OCI-LY7 (cell line): ENCODE measurements at regions not wholly inside any gene's neighbourhood (a gene's known extent, or its start where the extent isn't known, plus 50 kb on each side); places are given as distances from the start of the nearest gene placed in this dataset.
A peak's percentile ranks its signal among the peaks of the same experiment; 100 is the strongest.

ENCODE experiments used
- BruUV-seq: library from RNA; stranded (reverse); fragments of 400-500 nt; replicated peaks from 2 replicates; lab custom pipeline; 2021; lab: Mats Ljungman, UMichigan
- CTCF ChIA-PET: fragments of 300-600 bp; sonication (Branson Sonifier 250); formaldehyde crosslinking; loops from one replicate; lab custom pipeline; 2022; ENCODE audit warnings: antibody characterized with exemption; ENCODE audit not compliant: unreplicated experiment; lab: Charles Lee
- POLR2A ChIA-PET: fragments of 300-600 bp; sonication (Branson Sonifier 250); formaldehyde crosslinking; loops from one replicate; lab custom pipeline; 2022; ENCODE audit warnings: antibody characterized with exemption; lab: Charles Lee
- DNase-seq: peaks from one replicate; pipeline ENCODE4 v3.0.0-alpha.2; 2015; ENCODE audit warnings: low spot score
- H2AFZ ChIP-seq: fragments of 200-600 bp; sonication (generic), shearing (Covaris generic); 2 replicates; pipeline ENCODE4 v1.6.1; 2014; ENCODE audit warnings: mild to moderate bottlenecking, antibody characterized with exemption, low read length, moderate library complexity
- H3K27ac ChIP-seq: fragments of 200-600 bp; sonication (generic); 2 replicates; pipeline ENCODE4 v1.5.1; 2014; ENCODE audit warnings: mixed run types, low read depth, mild to moderate bottlenecking, moderate library complexity, low read length, inconsistent platforms; ENCODE audit not compliant: poor library complexity, severe bottlenecking
- H3K36me3 ChIP-seq: fragments of 200-600 bp; sonication (generic); 2 replicates; pipeline ENCODE4 v1.6.1; 2014; ENCODE audit warnings: mild to moderate bottlenecking, antibody characterized with exemption, low read length, moderate library complexity, mixed read lengths; ENCODE audit not compliant: insufficient read depth
- H3K4me1 ChIP-seq: fragments of 200-600 bp; sonication (generic); 2 replicates; pipeline ENCODE4 v1.5.1; 2014; ENCODE audit warnings: mild to moderate bottlenecking, low read length; ENCODE audit not compliant: insufficient read depth, poor library complexity, severe bottlenecking
- H3K4me2 ChIP-seq: fragments of 200-600 bp; sonication (generic); 2 replicates; pipeline ENCODE4 v1.6.1; 2014; ENCODE audit warnings: mild to moderate bottlenecking, low read length
- H3K4me3 ChIP-seq: fragments of 200-600 bp; sonication (generic); 2 replicates; pipeline ENCODE4 v1.5.1; 2014; ENCODE audit warnings: mild to moderate bottlenecking, low read depth, low read length; ENCODE audit not compliant: poor library complexity, severe bottlenecking
- H3K79me2 ChIP-seq: fragments of 200-600 bp; sonication (generic); 2 replicates; pipeline ENCODE4 v1.6.1; 2016; ENCODE audit warnings: low read depth, mild to moderate bottlenecking, low read length, moderate library complexity, mixed read lengths; ENCODE audit not compliant: insufficient read depth
- H3K9me2 ChIP-seq: fragments of 200-600 bp; sonication (generic); 2 replicates; pipeline ENCODE4 v1.6.1; 2016; ENCODE audit warnings: mild to moderate bottlenecking, low read length, mixed read lengths; ENCODE audit not compliant: insufficient read depth
- H3K9me3 ChIP-seq: fragments of 200-600 bp; sonication (generic); 2 replicates; pipeline ENCODE4 v1.6.1; 2014; ENCODE audit warnings: mild to moderate bottlenecking, mixed run types, low read length, mixed read lengths
- H4K20me1 ChIP-seq: fragments of 200-600 bp; sonication (generic); 2 replicates; pipeline ENCODE4 v1.6.1; 2014; ENCODE audit warnings: mild to moderate bottlenecking, antibody characterized with exemption, low read length, moderate library complexity, mixed read lengths; ENCODE audit not compliant: insufficient read depth
- EZH2phosphoT487 ChIP-seq: fragments of 200-600 bp; sonication (generic); IDR thresholded peaks from 2 replicates; pipeline ENCODE4 v1.6.1; 2018; ENCODE audit warnings: low read depth, borderline replicate concordance, mild to moderate bottlenecking, mixed run types, antibody characterized with exemption, low read length, moderate library complexity, mixed read lengths
- intact Hi-C: fragments of 100-400 bp; cut with micrococcal nuclease; formaldehyde crosslinking; loops from one replicate; pipeline ENCODE4 v1.10.0; 2022; ENCODE audit not compliant: unreplicated experiment
- TF ChIP-seq, protein P1 (sequence below): fragments of 200-600 bp; sonication (generic); conservative IDR thresholded peaks from 2 replicates; pipeline ENCODE4 v1.5.1; 2014; ENCODE audit warnings: mild to moderate bottlenecking, antibody characterized with exemption, low read length, moderate library complexity, mixed read lengths

DNA sequence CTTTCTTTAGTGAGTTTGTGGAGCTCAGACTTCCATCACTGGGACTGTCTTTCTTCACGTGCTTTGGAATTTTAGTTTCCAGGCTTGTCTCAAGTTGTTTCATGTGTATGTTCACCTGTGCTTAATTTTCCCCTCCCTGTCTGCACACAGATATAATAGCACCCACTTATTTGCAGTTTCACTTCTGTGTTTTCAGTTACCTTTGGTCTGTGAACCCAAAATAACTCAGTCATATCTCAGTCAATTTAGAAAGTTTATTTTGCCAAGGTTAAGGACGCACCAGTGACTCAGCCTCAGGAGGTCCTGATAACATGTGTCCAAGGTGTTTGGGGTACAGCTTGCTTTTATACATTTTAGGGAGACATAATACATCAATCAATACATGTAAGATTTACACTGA lies 330.4 kb downstream of the ICE1 start:
- H2AFZ ChIP-seq: peak overlapping the region; percentile 84; the same call in 1 of the 2 replicates
- intact Hi-C loops: loop anchor here (5.0 to 10.0 kb wide), 4 partner anchors 331 to 969 kb away; partner anchors contain the start of genes ICE1, NSUN2 and SRD5A1
- H3K36me3 ChIP-seq: no peaks in the 10 kb centered on the region
- ChIA-PET CTCF (no interaction called here), POLR2A (interaction anchor here (0.9 kb wide), 1 partner anchor 13 kb away, joined by 4 read pairs; no protein-coding TSS in a partner anchor)
- H3K9me3 ChIP-seq: no peaks in the 10 kb centered on the region
- peak; percentile 68 for DNase-seq
- H3K9me2 ChIP-seq: no peaks in the 10 kb centered on the region
- H4K20me1 ChIP-seq: no peaks in the 10 kb centered on the region
- H3K4me2 ChIP-seq: peak overlapping the region; percentile 72
- H3K4me3 ChIP-seq: peak overlapping the region; percentile 39
- no TSS peak for BruUV-seq
- no peaks in the 10 kb centered on the region for H3K79me2 ChIP-seq
- H3K4me1 ChIP-seq: peaks cover 79% of the 10 kb centered on the region
- H3K27ac ChIP-seq: peak overlapping the region; percentile 75
- TF ChIP-seq EZH2phosphoT487: no peak
- TF ChIP-seq, protein P1, sequence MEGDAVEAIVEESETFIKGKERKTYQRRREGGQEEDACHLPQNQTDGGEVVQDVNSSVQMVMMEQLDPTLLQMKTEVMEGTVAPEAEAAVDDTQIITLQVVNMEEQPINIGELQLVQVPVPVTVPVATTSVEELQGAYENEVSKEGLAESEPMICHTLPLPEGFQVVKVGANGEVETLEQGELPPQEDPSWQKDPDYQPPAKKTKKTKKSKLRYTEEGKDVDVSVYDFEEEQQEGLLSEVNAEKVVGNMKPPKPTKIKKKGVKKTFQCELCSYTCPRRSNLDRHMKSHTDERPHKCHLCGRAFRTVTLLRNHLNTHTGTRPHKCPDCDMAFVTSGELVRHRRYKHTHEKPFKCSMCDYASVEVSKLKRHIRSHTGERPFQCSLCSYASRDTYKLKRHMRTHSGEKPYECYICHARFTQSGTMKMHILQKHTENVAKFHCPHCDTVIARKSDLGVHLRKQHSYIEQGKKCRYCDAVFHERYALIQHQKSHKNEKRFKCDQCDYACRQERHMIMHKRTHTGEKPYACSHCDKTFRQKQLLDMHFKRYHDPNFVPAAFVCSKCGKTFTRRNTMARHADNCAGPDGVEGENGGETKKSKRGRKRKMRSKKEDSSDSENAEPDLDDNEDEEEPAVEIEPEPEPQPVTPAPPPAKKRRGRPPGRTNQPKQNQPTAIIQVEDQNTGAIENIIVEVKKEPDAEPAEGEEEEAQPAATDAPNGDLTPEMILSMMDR: no peak

DNA sequence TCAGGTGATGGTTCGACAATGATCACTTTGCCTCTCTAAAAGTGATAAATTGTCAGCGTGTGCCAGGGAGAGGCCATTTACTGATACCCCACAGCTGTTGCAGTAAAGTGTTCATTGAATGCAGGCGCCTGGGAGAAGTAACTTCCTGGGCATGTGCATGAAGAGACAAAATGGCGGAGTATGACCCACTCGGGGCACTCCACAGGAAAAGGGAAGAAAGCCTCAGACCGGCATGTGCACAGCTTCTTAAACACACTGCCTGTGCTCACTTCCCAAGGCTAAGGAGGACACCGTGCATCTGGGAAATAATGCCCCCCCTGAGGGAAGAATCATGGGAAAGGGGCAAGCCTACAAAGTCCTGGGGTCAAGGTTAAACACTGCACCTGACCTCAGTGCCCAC lies 329.5 kb downstream of the ICE1 start:
- TF ChIP-seq, protein P1: no peak
- TF ChIP-seq EZH2phosphoT487: no peak
- Histone ChIP-seq H3K4me1 (peaks cover 75% of the 10 kb centered on the region), H3K9me2 (no peaks in the 10 kb centered on the region), H3K27ac (peak overlapping the region; percentile 75), H3K4me3 (peak overlapping the region; percentile 39), H3K79me2 (no peaks in the 10 kb centered on the region), H3K4me2 (peak overlapping the region; percentile 72), H3K36me3 (no peaks in the 10 kb centered on the region), H2AFZ (peak overlapping the region; percentile 84), H4K20me1 (no peaks in the 10 kb centered on the region), H3K9me3 (no peaks in the 10 kb centered on the region)
- BruUV-seq: no TSS peak
- intact Hi-C loops: loop anchor here (5.0 to 10.0 kb wide), 4 partner anchors 330 to 970 kb away; partner anchors contain the start of genes ICE1, NSUN2 and SRD5A1
- DNase-seq: peak; percentile 20
- POLR2A ChIA-PET: interaction anchor here (0.9 kb wide), 1 partner anchor 12 kb away, joined by 4 read pairs; no protein-coding TSS in a partner anchor
- CTCF ChIA-PET: no interaction called here

DNA sequence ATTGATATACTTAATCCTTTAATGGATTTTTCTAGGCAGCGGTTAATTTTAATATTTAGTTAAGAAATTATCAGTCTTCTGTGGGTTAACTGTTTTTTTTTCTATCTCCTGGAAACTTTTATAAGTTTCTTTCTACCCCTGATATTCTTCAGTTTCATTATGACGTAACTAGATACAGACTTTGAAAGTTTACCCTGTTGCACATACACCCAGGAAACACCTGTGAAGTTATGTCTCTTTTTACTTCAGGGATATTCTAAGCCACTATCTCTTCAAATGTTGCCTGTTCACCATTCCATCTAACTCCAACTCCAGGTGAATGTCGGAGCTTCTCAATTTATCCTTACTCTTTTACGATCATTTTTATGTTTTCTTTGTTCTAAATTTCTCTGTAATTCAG lies 329.0 kb downstream of the ICE1 start:
- TF ChIP-seq, protein P1: no peak
- no peak for TF ChIP-seq EZH2phosphoT487
- ChIA-PET POLR2A (no interaction called here), CTCF (no interaction called here)
- Histone ChIP-seq H3K4me3 (peak overlapping the region; percentile 39), H3K27ac (peak overlapping the region; percentile 75), H3K9me2 (no peaks in the 10 kb centered on the region), H3K4me1 (peaks cover 71% of the 10 kb centered on the region), H3K36me3 (no peaks in the 10 kb centered on the region), H3K79me2 (no peaks in the 10 kb centered on the region), H3K9me3 (no peaks in the 10 kb centered on the region), H2AFZ (peak overlapping the region; percentile 84), H3K4me2 (peak overlapping the region; percentile 72), H4K20me1 (no peaks in the 10 kb centered on the region)
- no TSS peak for BruUV-seq
- intact Hi-C loops: loop anchor here (5.0 to 10.0 kb wide), 4 partner anchors 329 to 971 kb away; partner anchors contain the start of genes ICE1, NSUN2 and SRD5A1
- DNase-seq: peak; percentile 56
